H1 (cell line): ENCODE measurements at regions not wholly inside any gene's neighbourhood (a gene's known extent, or its start where the extent isn't known, plus 50 kb on each side); places are given as distances from the start of the nearest gene placed in this dataset.

ENCODE experiments used
- CHD1 ChIP-seq: IDR thresholded peaks from 2 replicates; pipeline ENCODE4 v1.6.1; 2012; ENCODE audit warnings: low read depth, low read length, improper control_type of control experiment
- GTF2F1 ChIP-seq: IDR thresholded peaks from 2 replicates; pipeline ENCODE4 v1.6.1; 2012; ENCODE audit warnings: low read depth, low read length, improper control_type of control experiment, borderline replicate concordance
- SRF ChIP-seq: IDR thresholded peaks from 2 replicates; pipeline ENCODE4 v1.6.1; 2011; ENCODE audit warnings: mild to moderate bottlenecking, low read depth, low read length, moderate library complexity
- TF ChIP-seq, protein P1 (sequence below): IDR thresholded peaks from 2 replicates; pipeline ENCODE4 v1.6.1; 2012; ENCODE audit warnings: inconsistent platforms

DNA sequence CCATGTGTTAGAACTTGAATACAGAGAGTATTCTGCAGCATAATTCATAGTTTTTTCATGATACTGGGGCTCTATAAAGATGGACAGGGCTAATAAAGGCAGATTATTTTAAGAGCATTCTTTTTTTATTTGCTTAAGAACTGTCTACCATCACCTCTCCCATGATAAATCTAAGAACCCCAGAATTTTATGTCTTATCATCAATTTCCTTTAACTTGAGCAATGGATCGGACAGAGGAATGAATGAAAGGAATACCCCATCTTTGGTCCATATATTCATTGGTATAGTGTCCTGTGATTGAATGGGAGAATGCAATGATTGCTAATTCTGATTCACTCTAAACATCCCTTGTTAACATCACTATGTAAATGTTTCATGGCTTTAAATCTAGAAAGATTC lies 946.3 kb upstream of the LRRN3 start (continued):
- TF ChIP-seq, protein P1, sequence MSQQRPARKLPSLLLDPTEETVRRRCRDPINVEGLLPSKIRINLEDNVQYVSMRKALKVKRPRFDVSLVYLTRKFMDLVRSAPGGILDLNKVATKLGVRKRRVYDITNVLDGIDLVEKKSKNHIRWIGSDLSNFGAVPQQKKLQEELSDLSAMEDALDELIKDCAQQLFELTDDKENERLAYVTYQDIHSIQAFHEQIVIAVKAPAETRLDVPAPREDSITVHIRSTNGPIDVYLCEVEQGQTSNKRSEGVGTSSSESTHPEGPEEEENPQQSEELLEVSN, result no peak
- TF ChIP-seq CHD1 (no peak), GTF2F1 (no peak), SRF (no peak)
